ENCODE measurements at regions not wholly inside any gene's neighbourhood (a gene's known extent, or its start where the extent isn't known, plus 50 kb on each side); places are given as distances from the start of the nearest gene placed in this dataset.

- Histone ChIP-seq H3K4me1 (replicated peaks in 1 of 4; ENCODE audit: control insufficient read depth in 3 of 4, insufficient read depth in 4 of 4, low read length in 3 of 4) (no peaks in the 10 kb centered on the region), H2BK20ac (ENCODE audit: low read length) (no peak overlapping the region), H4K5ac (ENCODE audit: insufficient read length, low read depth, low read length) (no peak overlapping the region), H3K27ac (ENCODE audit: low read depth, low read length) (no peak overlapping the region), H3K27me3 (replicated peaks in 1 of 4; ENCODE audit: control insufficient read depth in 3 of 4, extremely low read depth in 1 of 4, insufficient read depth in 3 of 4, low read length in 3 of 4) (no peaks in the 10 kb centered on the region; a peak in 1 of 7 replicates), H3K14ac (ENCODE audit: insufficient read length) (no peak overlapping the region), H3K79me2 (ENCODE audit: control insufficient read depth in 1 of 2, insufficient read depth in 2 of 2, low read length in 2 of 2) (no peaks in the 10 kb centered on the region), H3K36me3 (ENCODE audit: control insufficient read depth in 2 of 4, insufficient read depth in 4 of 4, low read length in 3 of 4) (no peaks in the 10 kb centered on the region), H3K56ac (replicated peaks; ENCODE audit: insufficient read length, low read depth, low read length) (no peak overlapping the region), H3K4me2 (ENCODE audit: insufficient read depth in 1 of 2, low read depth in 2 of 2, low read length in 2 of 2) (no peak overlapping the region), H2AFZ (ENCODE audit: low read length) (no peak overlapping the region), H2BK120ac (replicated peaks; ENCODE audit: low read depth, low read length) (no peak overlapping the region), H2BK15ac (ENCODE audit: low read length) (no peak overlapping the region), H3K23me2 (ENCODE audit: low read depth, low read length) (no peaks in the 10 kb centered on the region), H2BK12ac (ENCODE audit: low read depth, low read length) (no peak overlapping the region), H3K4me3 (ENCODE audit: extremely low read depth in 1 of 4, insufficient read depth in 2 of 4, low read depth in 3 of 4, low read length in 4 of 4) (no peak overlapping the region), H3K9ac (replicated peaks in 1 of 4; ENCODE audit: extremely low read depth in 1 of 4, low read depth in 3 of 4, low read length in 3 of 4) (no peak overlapping the region), H2BK5ac (ENCODE audit: low read depth, low read length) (no peak overlapping the region), H2AK5ac (ENCODE audit: low read depth, low read length) (no peak overlapping the region), H3K23ac (ENCODE audit: insufficient read length) (no peak overlapping the region), H4K20me1 (replicated peaks in 1 of 2; ENCODE audit: control insufficient read depth in 1 of 2, insufficient read depth in 2 of 2, low read length in 2 of 2) (no peaks in the 10 kb centered on the region), H3K79me1 (ENCODE audit: low read depth, low read length) (no peaks in the 10 kb centered on the region), H3K9me3 (ENCODE audit: insufficient read depth in 2 of 2, low read depth in 1 of 2, low read length in 1 of 2) (no peaks in the 10 kb centered on the region), H4K91ac (replicated peaks; ENCODE audit: insufficient read length, low read length) (no peak overlapping the region), H4K8ac (ENCODE audit: extremely low read depth, insufficient read depth, low read length) (no peak overlapping the region), H3K4ac (replicated peaks; ENCODE audit: insufficient read length, low read depth, low read length) (no peak overlapping the region), H3K18ac (ENCODE audit: extremely low read depth, low read length) (no peak overlapping the region)
- ChIA-PET POLR2A (ENCODE audit: partially characterized antibody) (no interaction called here), CTCF (ENCODE audit: partially characterized antibody) (no interaction called here)
- 82% methylated on average over 2 of the region's 2 CpGs; no CpG with 5 or more reads in 1 of the 2 experiments for WGBS, 2 experiments (ENCODE audit: extremely low coverage in 1 of 2, insufficient coverage in 1 of 2, insufficient read length in 1 of 2, insufficient replicate concordance in 2 of 2, low coverage in 1 of 2, low lambda C conversion rate in 2 of 2, missing lambda C conversion rate in 1 of 2)
- no peak for FAIRE-seq
- no peak for TF ChIP-seq CREB1 (IDR thresholded peaks at IDR 0.05)
- TF ChIP-seq TAF1 (IDR thresholded peaks at IDR 0.05; ENCODE audit: low read depth, low read length): no peak
- no peak for TF ChIP-seq KDM4A (IDR thresholded peaks at IDR 0.05; ENCODE audit: low read depth, low read length, severe bottlenecking)
- TF ChIP-seq EZH2 (IDR thresholded peaks at IDR 0.05; ENCODE audit: low read depth, low read length, severe bottlenecking): no peak
- no peak for TF ChIP-seq RNF2 (IDR thresholded peaks at IDR 0.05; ENCODE audit: borderline replicate concordance, low read depth, low read length, missing control alignments, poor library complexity, severe bottlenecking)
- no peak for DNase-seq (ENCODE audit: low read depth in 1 of 2, low spot score in 2 of 2)
Observed at GRCh38 chr9:88796947-88797346, 194.3 kb upstream of the S1PR3 start.

Data from H1 (cell line).